GM19452 (cell line): ENCODE measurements at regions not wholly inside any gene's neighbourhood (a gene's known extent, or its start where the extent isn't known, plus 50 kb on each side); places are given as distances from the start of the nearest gene placed in this dataset.
"Not testable (repeated sequence)": the region's sequence is repeated elsewhere in the genome, so short reads cannot be mapped to it uniquely, and the experiment has no call there.

ENCODE experiments used
- ATAC-seq: cut with Tn5 transposase; IDR thresholded peaks from one replicate; pipeline ENCODE4 v1.9.1; 2021; ENCODE audit not compliant: unreplicated experiment

- ATAC-seq, result no peak
Observed at GRCh38 chr5:120137582-120137981, 326.5 kb upstream of the PRR16 start.

DNA sequence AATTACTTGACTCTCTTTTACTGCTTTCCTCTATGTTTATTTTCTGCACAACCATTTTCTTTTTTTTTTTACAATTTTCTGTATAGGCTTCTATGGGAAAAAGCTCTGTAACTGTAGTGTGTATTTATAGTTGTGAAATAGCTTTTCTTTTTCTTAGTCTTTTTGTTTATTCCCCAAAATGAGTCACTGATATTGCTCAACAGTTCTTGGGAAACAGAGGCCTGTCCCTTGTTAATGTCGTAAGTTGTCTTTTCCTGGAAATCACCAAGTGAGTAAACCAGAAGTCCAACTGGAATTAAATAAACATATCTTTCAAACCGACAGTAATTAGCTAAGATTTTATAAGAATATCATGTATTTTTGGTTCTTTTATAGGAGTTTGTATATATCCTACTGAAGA, 325.1 kb upstream of the PRR16 start:
- no peak for ATAC-seq

DNA sequence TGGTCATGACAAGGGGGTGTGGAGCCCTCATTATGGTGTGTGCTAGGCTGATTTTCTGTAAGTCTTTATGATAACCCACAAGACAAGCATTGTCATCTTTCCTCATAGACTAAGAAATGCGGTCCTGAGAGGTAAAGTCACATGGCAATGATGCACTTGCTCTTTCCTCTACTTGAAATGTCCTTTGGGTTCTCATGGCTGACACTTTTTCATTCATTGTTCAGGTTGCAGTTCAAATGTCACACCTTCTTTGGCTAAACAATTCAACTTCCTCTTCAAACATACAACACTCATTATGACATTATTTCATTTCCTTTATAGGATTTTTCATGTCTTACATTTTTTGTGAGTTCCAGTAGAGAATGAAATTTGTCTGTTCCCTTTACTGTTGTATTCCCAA, 323.6 kb upstream of the PRR16 start:
- no peak for ATAC-seq

DNA sequence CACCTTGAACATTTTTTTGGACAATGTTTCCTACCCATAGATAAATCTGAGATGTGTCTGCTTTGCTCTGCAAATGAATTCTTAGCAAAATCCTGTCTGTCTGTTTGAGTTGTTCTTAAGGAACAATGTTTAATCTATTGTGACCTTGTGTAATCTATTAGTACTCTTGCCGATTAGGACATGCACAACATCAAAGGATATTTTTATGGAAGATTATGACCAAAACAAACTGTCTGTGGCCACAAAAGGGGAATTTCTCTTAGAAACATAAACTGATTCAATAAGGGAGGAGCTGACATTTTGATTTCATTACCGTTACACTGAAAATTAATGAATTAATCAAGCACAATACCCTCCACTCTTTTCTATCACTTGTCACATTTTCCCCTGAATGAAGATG, 323.0 kb upstream of the PRR16 start:
- no peak for ATAC-seq

GRCh38 chr5:120146787-120147186, 317.3 kb upstream of the PRR16 start:
- no peak for ATAC-seq

DNA sequence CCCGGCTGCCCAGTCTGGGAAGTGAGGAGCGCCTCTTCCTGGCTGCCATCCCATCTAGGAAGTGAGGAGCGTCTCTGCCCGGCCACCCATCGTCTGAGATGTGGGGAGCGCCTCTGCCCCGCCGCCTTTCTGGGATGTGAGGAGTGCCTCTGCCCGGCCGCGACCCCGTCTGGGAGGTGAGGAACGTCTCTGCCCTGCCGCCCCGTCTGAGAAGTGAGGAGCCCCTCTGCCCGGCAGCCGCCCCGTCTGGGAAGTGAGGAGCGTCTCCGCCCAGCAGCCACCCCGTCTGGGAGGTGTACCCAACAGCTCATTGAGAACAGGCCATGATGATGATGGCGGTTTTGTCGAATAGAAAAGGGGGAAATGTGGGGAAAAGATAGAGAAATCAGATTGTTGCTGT, 316.2 kb upstream of the PRR16 start:
- ATAC-seq, result not testable (repeated sequence)

GRCh38 chr5:120150770-120151169, 313.3 kb upstream of the PRR16 start:
- ATAC-seq, result no peak

GRCh38 chr5:120151181-120151580, 312.9 kb upstream of the PRR16 start:
- no peak for ATAC-seq

DNA sequence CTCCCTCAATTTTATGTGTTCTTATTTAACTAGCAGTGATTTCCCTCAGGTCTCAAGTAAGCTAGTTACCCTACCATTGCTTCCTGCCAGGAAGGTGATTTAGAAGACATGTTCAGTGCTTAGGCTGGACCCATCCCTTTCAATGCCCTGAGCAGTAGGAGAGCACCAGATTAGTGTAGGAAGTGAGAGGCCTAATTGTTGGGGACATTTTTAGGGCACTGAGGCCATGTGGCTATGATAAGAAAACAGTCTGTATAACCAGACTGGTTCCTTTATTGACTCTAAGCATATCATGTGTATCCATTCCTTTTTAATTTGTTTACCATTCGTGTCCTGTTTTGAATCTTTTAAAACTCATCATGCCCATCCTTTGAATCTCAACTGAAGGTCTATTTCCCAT, 312.3 kb upstream of the PRR16 start:
- no peak for ATAC-seq

DNA sequence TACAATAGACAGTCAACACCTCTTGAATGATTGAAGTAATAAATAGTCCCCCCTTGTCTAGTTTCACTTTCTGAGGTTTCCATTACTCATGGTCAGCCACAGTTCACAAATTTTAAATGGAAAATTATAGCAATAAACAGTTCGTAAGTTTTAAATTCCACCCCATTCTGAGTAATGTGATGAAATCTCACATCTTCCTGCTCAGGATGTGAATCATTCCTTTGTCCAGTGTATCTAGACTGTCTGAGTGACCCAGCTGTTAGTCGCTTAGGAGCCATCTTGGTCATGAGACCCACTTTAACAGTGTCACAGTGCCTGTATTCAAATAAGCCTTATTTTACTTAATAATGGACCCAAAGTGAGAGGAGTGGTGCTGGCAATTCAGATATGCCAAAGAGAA, 311.6 kb upstream of the PRR16 start:
- ATAC-seq, result no peak

DNA sequence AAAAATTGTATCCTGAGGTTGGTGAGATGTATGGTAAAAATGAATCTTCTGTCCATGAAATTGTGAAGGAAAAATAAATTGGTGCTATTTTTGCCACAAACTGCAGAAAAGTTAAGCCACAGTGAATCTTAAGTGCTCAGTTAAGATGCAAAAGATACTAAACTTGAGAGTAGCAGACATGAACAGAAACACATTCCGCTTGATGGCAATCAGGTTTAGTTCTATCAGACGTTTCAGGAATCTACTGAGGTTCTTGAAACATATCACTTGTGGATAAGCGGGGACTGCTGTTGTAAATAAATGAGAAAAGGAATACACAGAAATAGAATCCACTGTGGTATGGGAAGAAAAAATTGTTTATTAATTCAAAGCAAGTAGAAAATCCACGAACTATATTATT, 311.2 kb upstream of the PRR16 start:
- ATAC-seq, result no peak

DNA sequence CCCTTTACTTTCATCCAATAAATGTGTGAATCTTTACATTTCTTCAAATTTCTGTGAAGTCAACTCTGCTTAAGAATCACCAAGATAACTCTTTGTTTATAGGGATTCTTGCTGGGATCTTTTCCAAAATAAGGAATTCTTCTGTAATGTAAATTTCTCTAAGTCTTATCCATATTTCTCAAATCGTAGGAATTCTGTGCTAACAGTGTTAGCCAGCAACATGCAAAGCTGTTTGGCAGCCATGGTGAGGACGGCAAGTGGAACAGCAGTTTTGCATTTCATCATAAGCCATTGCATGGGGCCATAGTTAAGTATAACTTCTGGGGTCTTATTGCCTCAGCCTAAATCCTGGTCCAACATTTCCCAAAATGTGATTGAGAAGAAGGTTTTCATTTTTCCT, 310.5 kb upstream of the PRR16 start:
- no peak for ATAC-seq

- no peak for ATAC-seq
Observed at GRCh38 chr5:120155873-120156272, 308.2 kb upstream of the PRR16 start.

DNA sequence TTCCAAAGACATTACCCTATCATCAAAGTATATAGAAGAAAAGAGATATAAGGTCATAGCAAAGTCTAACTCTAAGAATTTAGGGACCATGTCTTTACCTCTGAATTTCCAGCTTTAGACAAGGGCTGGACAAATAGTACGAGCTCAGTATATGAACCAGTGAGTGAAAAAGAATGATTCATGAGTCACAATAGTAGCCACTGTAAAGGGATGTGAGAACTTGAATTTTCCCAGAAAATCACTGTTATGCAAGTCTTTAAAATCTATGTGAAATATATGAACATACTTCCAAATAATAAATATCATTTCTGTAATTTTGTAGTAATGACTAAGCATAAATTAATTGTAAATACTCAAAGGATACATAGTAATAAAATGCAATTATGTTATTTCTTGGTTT, 305.9 kb upstream of the PRR16 start:
- no peak for ATAC-seq

DNA sequence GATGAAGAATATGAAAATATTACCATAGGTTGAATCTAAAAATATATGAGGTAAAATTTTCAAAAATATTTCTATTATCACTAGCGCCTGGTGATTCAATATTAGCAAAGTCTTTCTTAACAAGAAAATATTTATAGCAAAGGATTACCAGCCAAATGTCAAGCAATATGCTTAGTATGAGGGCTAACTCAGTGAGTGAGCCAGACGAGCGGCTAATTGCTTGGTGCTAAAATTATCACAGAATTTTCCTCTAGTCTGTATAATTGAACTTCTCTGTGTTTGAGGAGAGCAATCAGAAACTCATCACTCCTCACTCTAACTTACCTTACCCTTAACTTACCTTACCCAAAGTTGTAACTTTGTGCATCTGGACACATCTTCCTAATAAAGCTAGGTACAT, 304.9 kb upstream of the PRR16 start:
- ATAC-seq, result no peak

DNA sequence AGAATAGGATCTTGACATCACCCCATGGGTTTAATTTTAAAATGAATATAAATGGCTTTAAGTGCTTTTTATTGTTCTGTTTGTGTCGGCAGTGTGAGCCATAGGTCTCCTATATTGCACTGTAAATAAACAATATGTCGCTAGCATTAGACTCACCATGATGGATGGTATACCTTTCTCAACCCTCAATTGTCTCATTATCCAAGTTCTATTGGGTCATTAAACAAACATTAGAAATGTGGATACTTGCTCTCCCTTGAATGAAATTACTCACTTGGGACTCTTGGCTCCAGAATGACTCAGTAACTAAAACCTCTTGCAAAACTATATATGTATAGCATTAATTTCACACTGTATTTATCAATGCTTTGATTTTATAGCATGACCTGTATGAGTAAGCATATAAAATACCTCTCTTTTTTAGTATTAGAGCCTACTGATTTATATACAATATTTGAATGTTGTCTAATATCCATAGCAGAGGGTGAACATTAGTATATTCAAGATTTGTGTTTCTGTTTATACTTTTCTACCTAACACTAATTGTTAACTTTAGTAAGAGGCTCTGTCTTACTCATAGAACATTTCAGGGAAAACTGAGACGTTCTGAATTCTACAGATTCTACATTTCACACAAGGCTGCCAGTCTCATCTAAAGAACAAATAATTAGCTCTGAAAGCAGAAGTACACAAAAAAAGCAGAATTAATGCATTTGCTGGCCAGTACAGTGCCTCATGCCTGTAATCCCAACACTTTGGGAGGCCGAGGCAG, 303.8 kb upstream of the PRR16 start:
- ATAC-seq, result no peak

GRCh38 chr5:120162321-120162720, 301.8 kb upstream of the PRR16 start:
- ATAC-seq, result no peak

DNA sequence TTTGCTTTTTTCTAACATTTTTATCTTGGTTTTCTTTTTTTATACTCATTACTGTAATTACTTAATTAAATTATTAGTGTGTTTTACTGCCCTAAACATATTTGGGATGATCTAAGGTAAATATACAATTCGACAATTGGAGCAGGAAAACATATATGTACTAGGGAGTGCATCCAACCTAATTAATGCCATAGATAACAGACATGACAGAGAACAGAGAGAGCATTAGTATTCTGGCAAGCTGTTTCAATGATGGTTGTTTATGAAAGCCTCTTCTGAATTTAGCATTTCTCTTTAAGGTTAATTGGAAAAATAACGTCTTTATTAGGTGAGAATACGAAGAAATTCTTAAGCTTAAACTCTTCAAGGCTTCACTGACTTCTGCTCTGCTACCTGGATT, 300.1 kb upstream of the PRR16 start:
- ATAC-seq, result no peak

- ATAC-seq, result no peak
Observed at GRCh38 chr5:120164986-120165385, 299.1 kb upstream of the PRR16 start.

GRCh38 chr5:120173125-120173524, 291.0 kb upstream of the PRR16 start:
- no peak for ATAC-seq

DNA sequence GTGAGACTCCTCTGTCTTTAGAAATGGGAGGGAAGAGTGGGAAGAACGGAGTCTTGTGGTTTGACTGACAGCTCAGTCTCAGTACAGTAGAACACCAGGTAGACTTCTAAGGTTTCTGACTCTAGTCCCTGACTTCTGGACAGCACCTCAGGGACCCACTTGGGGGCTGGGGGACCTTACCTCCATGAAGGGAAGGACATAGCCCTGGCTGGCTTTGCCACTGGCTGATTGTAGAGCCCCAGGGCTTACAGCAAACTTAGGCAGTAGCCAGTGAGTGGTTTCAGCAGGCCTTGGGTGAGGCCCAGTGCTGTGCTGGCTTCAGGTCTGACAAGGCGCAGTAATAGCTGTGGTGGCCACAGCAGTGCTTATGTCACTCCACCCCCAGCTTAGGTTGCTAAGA, 290.0 kb upstream of the PRR16 start:
- ATAC-seq, result no peak

GRCh38 chr5:120181238-120181637, 282.9 kb upstream of the PRR16 start:
- not testable (repeated sequence) for ATAC-seq

GRCh38 chr5:120194650-120195049, 269.4 kb upstream of the PRR16 start:
- not testable (repeated sequence) for ATAC-seq
